A549 (cell line): ENCODE measurements at regions not wholly inside any gene's neighbourhood (a gene's known extent, or its start where the extent isn't known, plus 50 kb on each side); places are given as distances from the start of the nearest gene placed in this dataset.
"Not testable (repeated sequence)": the region's sequence is repeated elsewhere in the genome, so short reads cannot be mapped to it uniquely, and the experiment has no call there.

ENCODE experiments used
- CBX8 ChIP-seq: fragments of 200-600 bp; sonication (generic); IDR thresholded peaks from 2 replicates; pipeline ENCODE4 v1.6.1; 2016
- CEBPB ChIP-seq, 2 experiments: fragments of >200 bp in 1 of 2; sonication (Bioruptor Twin) in 1 of 2; formaldehyde crosslinking in 1 of 2; IDR thresholded peaks; 2 replicates each; pipeline ENCODE4 v1.6.1; 2012 to 2016
- CTCF ChIP-seq: fragments of >200 bp; sonication (Bioruptor Twin); formaldehyde crosslinking; IDR thresholded peaks from 3 replicates; pipeline ENCODE4 v1.5.1; 2016
- EP300 ChIP-seq, 2 experiments: fragments of >200 bp; sonication (Bioruptor Twin); formaldehyde crosslinking; IDR thresholded peaks; 2 replicates in 1 of 2; 3 replicates in 1 of 2; pipeline ENCODE4 v1.6.1; 2016 to 2017
- JUN ChIP-seq, 2 experiments: fragments of >200 bp; sonication (Bioruptor Twin); formaldehyde crosslinking; IDR thresholded peaks; 2 replicates in 1 of 2; 3 replicates in 1 of 2; pipeline ENCODE4 v1.6.1; 2016 to 2017
- MYC ChIP-seq: IDR thresholded peaks from 2 replicates; pipeline ENCODE4 v1.6.1; 2012; ENCODE audit warnings: mild to moderate bottlenecking, inconsistent platforms, low read length, improper control_type of control experiment, borderline replicate concordance
- POLR2A ChIP-seq: IDR thresholded peaks from 2 replicates; pipeline ENCODE4 v1.6.1; 2012; ENCODE audit warnings: mild to moderate bottlenecking, low read length
- RAD21 ChIP-seq, 2 experiments: fragments of >200 bp in 1 of 2; sonication (Bioruptor Twin) in 1 of 2; formaldehyde crosslinking in 1 of 2; IDR thresholded peaks in 1 of 2; conservative IDR thresholded peaks in 1 of 2; 2 replicates in 1 of 2; 3 replicates in 1 of 2; pipeline ENCODE4 v1.6.1; 2012 to 2018; ENCODE audit warnings: inconsistent platforms in 1 of 2
- REST ChIP-seq: fragments of 200-600 bp; sonication (generic); IDR thresholded peaks from 2 replicates; pipeline ENCODE4 v1.6.1; 2016; ENCODE audit warnings: antibody characterized with exemption, mild to moderate bottlenecking, moderate library complexity
- SMC3 ChIP-seq: fragments of >200 bp; sonication (Bioruptor Twin); formaldehyde crosslinking; IDR thresholded peaks from 3 replicates; pipeline ENCODE4 v1.6.1; 2018; ENCODE audit warnings: inconsistent platforms
- ZSCAN20 ChIP-seq: fragments of 250-450 bp; sonication (Bioruptor Pico); IDR thresholded peaks from 2 replicates; pipeline ENCODE4 v1.8.0; 2022; ENCODE audit warnings: mild to moderate bottlenecking, moderate library complexity

GRCh38 chr7:29684151-29684786 lies 120.6 kb downstream of the PRR15 start:
- not testable (repeated sequence) for TF ChIP-seq RAD21 (conservative IDR thresholded peaks at IDR 0.05 in 1 of 2, IDR thresholded peaks at IDR 0.05 in 1 of 2); CTCF; POLR2A; CBX8; MYC; REST; ZSCAN20 (CRISPR knock-in tag); CEBPB (IDR thresholded peaks at IDR 0.05); EP300 (IDR thresholded peaks at IDR 0.05); JUN (IDR thresholded peaks at IDR 0.05); SMC3
